Mesodermal cell (in vitro differentiated cells): ENCODE measurements at regions not wholly inside any gene's neighbourhood (a gene's known extent, or its start where the extent isn't known, plus 50 kb on each side); places are given as distances from the start of the nearest gene placed in this dataset.

ENCODE experiments used
- H3K27ac ChIP-seq: 2 replicates; pipeline ENCODE4 v1.7.0; 2013; ENCODE audit warnings: mild to moderate bottlenecking, low read depth, low read length, moderate library complexity; ENCODE audit not compliant: severe bottlenecking
- H3K36me3 ChIP-seq: 2 replicates; pipeline ENCODE4 v1.7.1; 2013; ENCODE audit warnings: mild to moderate bottlenecking, low read length, moderate library complexity; ENCODE audit not compliant: control insufficient read depth, insufficient read depth
- H3K4me1 ChIP-seq: one replicate; pipeline ENCODE4 v1.7.1; 2013; ENCODE audit warnings: mild to moderate bottlenecking, low read length; ENCODE audit not compliant: insufficient read depth, control insufficient read depth, poor library complexity, severe bottlenecking
- H3K4me3 ChIP-seq: 2 replicates; pipeline ENCODE4 v1.7.0; 2013; ENCODE audit warnings: low read length, control low read depth, mild to moderate bottlenecking; ENCODE audit not compliant: insufficient read depth, poor library complexity, severe bottlenecking; ENCODE audit errors: extremely low read depth
- H3K9me3 ChIP-seq: 2 replicates; pipeline ENCODE4 v1.7.1; 2013; ENCODE audit warnings: mild to moderate bottlenecking, low read length, moderate library complexity; ENCODE audit not compliant: control insufficient read depth
- WGBS, 2 experiments: methylation state at CpG; one replicate each; pipeline ENCODE4 v1.1.5; 2013; ENCODE audit warnings: missing lambda C conversion rate in 2 of 2; ENCODE audit not compliant: insufficient coverage in 2 of 2; 5-methylcytosine and 5-hydroxymethylcytosine counted together

- H3K36me3 ChIP-seq, result no peaks in the 10 kb centered on the region
- H3K27ac ChIP-seq, result no peak overlapping the region
- no peaks in the 10 kb centered on the region for H3K9me3 ChIP-seq
- no peaks in the 10 kb centered on the region for H3K4me1 ChIP-seq
- no peak overlapping the region for H3K4me3 ChIP-seq
These were observed 971.2 kb upstream of the SEL1L start for GRCh38 chr14:82504894-82505293.

- no peak overlapping the region for H3K27ac ChIP-seq
- WGBS, 2 experiments, result 85 to 89% methylated on average over 1 of the region's 5 CpGs
- H3K36me3 ChIP-seq, result no peaks in the 10 kb centered on the region
- H3K4me3 ChIP-seq, result no peak overlapping the region
- no peaks in the 10 kb centered on the region for H3K9me3 ChIP-seq
- no peaks in the 10 kb centered on the region for H3K4me1 ChIP-seq
These were observed 976.4 kb upstream of the SEL1L start for GRCh38 chr14:82510007-82510406.

DNA sequence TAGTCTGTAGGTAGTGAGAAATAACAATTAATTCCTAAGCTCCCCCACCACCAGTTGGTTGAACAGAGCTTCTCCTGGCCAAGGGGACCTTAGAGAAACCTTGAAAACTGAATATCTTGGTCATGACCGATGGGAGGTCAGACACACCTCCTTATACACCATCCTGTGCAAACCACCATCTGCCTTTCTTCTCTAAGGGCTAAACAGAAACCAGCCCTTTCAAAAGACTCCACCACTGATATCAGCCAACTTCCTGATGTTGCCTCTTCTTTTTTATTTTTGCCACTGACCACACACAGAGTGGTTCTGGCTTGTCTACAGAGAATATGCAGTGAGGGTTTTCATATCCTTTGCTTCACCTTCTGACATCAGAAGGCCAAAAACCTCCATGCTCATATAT lies 977.7 kb upstream of the SEL1L start:
- H3K36me3 ChIP-seq, result no peaks in the 10 kb centered on the region
- no peak overlapping the region for H3K27ac ChIP-seq
- WGBS, 2 experiments, result 80 to 89% methylated on average over 1 of the region's 1 CpG
- no peaks in the 10 kb centered on the region for H3K9me3 ChIP-seq
- H3K4me3 ChIP-seq, result no peak overlapping the region
- no peaks in the 10 kb centered on the region for H3K4me1 ChIP-seq

- no peaks in the 10 kb centered on the region for H3K36me3 ChIP-seq
- no peaks in the 10 kb centered on the region for H3K9me3 ChIP-seq
- H3K4me3 ChIP-seq, result no peak overlapping the region
- WGBS, 2 experiments, result 100% methylated on average over 1 of the region's 1 CpG
- H3K27ac ChIP-seq, result no peak overlapping the region
- H3K4me1 ChIP-seq, result no peaks in the 10 kb centered on the region
These were observed 987.1 kb upstream of the SEL1L start for GRCh38 chr14:82520765-82521164.

- no peaks in the 10 kb centered on the region for H3K36me3 ChIP-seq
- H3K9me3 ChIP-seq, result no peaks in the 10 kb centered on the region
- no peaks in the 10 kb centered on the region for H3K4me1 ChIP-seq
- no peak overlapping the region for H3K4me3 ChIP-seq
- H3K27ac ChIP-seq, result no peak overlapping the region
These were observed 987.5 kb upstream of the SEL1L start for GRCh38 chr14:82521191-82521590.

DNA sequence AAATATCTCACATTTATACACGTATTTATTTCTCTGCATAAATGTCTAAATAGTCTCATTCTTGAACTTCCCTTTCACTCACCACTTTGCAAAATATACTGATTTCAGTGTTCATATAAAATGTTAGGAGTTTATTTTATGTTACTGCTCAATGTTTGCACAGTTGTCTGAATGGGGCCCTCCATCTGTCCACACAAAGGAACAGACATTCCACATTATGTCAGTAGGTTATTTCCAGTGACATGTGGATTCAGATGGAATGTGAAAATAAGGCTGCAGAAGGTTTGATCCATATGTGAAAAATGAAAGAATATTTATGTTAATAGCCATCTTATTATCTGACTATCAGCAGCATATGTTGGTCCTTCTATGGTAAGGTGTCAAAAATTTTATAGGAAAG lies 994.4 kb upstream of the SEL1L start:
- no peak overlapping the region for H3K27ac ChIP-seq
- no peaks in the 10 kb centered on the region for H3K9me3 ChIP-seq
- 83% methylated on average over 1 of the region's 1 CpG; no CpG with 5 or more reads in 1 of the 2 experiments for WGBS, 2 experiments
- no peaks in the 10 kb centered on the region for H3K4me1 ChIP-seq
- no peak overlapping the region for H3K4me3 ChIP-seq
- no peaks in the 10 kb centered on the region for H3K36me3 ChIP-seq

DNA sequence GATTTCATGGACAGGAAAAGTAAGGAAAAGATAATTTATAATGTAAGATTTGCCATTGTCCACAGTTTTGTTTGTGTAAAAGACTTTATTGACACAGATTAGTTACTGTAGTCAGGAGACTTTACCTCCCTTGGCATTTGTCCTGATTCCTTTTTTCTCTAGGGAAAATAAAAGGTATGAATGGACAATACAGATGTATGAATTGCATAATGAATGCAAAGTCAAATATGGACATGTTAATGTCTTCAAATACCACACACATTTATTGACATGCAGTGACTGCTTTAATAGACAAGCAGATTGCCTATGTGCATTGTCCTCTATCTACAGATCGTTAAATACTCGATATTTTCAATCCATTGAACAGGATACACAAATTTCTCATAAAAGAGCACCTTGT lies 999.7 kb upstream of the SEL1L start:
- Histone ChIP-seq H3K4me3 (no peak overlapping the region), H3K36me3 (no peaks in the 10 kb centered on the region), H3K4me1 (no peaks in the 10 kb centered on the region), H3K9me3 (no peaks in the 10 kb centered on the region), H3K27ac (no peak overlapping the region)
- whole genome bisulfite sequencing, 2 experiments, result 93% methylated on average over 2 of the region's 2 CpGs

GRCh38 chr14:82536566-82536965 lies 1002.9 kb upstream of the SEL1L start:
- no CpG with 5 or more reads among the region's 2 CpGs for WGBS, 2 experiments
- Histone ChIP-seq H3K4me1 (no peaks in the 10 kb centered on the region), H3K36me3 (no peaks in the 10 kb centered on the region), H3K9me3 (no peaks in the 10 kb centered on the region), H3K4me3 (no peak overlapping the region), H3K27ac (no peak overlapping the region)

DNA sequence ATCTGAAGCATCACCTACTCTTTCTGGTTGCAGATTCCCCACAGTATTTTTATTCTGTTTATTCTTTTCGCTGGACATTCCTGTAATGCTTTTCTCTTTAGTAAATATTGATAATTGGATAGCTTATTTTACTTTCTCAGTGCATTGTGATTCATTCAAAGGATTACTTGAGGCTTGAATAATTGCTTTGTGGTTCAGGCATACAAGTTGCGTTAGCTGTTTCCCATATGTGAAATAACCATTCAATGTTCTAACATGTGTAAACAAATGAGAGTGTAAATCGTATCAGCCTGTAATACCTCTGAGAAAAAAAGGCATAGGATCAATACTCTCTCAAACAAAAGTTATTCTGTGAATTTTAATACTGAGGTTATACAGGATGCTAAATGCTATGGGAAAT lies 1004.2 kb upstream of the SEL1L start:
- H3K9me3 ChIP-seq, result no peaks in the 10 kb centered on the region
- H3K27ac ChIP-seq, result no peak overlapping the region
- no peaks in the 10 kb centered on the region for H3K4me1 ChIP-seq
- H3K4me3 ChIP-seq, result no peak overlapping the region
- no CpG with 5 or more reads among the region's 3 CpGs for WGBS, 2 experiments
- no peaks in the 10 kb centered on the region for H3K36me3 ChIP-seq

GRCh38 chr14:82546401-82546800 lies 1012.7 kb upstream of the SEL1L start:
- WGBS, 2 experiments, result no CpG with 5 or more reads among the region's 2 CpGs
- H3K9me3 ChIP-seq, result no peaks in the 10 kb centered on the region
- no peak overlapping the region for H3K4me3 ChIP-seq
- no peaks in the 10 kb centered on the region for H3K36me3 ChIP-seq
- no peaks in the 10 kb centered on the region for H3K4me1 ChIP-seq
- no peak overlapping the region for H3K27ac ChIP-seq

DNA sequence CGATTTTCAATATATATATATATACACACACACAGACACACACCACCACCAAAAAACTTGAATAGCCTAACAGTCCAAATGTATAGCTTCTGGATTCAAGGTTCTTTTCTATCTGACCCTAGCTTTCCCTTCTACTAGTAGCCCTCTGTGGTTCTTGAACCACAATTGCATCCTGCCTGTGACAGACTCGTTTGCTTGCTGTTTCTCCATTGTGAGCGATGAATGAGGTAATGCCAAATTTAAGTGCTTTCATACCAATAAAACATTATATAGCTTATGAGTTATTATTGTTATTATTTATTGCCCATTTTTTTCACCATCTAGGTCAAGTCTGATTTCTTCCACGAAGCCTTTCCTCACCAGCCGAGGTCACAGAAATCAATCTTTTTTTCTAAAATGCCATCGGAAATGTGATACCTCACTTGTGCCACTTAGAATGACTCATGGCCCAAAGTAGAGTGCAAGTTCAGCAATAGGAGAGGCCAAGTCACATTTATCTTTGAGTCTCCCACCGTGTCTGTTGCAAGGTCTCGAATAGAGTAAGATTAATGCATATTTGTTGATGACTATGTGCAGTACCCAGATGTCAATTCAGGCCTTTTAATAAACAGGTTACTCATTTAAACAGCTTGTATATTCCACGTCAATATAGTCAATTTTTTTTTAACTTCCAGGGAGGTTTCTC lies 1015.8 kb upstream of the SEL1L start:
- Histone ChIP-seq H3K4me1 (no peaks in the 10 kb centered on the region), H3K4me3 (no peak overlapping the region), H3K27ac (no peak overlapping the region), H3K9me3 (no peaks in the 10 kb centered on the region), H3K36me3 (no peaks in the 10 kb centered on the region)
- 76 to 100% methylated on average over 1 to 3 of the region's 9 CpGs for WGBS, 2 experiments
